ENCODE measurements at regions not wholly inside any gene's neighbourhood (a gene's known extent, or its start where the extent isn't known, plus 50 kb on each side); places are given as distances from the start of the nearest gene placed in this dataset.

DNA sequence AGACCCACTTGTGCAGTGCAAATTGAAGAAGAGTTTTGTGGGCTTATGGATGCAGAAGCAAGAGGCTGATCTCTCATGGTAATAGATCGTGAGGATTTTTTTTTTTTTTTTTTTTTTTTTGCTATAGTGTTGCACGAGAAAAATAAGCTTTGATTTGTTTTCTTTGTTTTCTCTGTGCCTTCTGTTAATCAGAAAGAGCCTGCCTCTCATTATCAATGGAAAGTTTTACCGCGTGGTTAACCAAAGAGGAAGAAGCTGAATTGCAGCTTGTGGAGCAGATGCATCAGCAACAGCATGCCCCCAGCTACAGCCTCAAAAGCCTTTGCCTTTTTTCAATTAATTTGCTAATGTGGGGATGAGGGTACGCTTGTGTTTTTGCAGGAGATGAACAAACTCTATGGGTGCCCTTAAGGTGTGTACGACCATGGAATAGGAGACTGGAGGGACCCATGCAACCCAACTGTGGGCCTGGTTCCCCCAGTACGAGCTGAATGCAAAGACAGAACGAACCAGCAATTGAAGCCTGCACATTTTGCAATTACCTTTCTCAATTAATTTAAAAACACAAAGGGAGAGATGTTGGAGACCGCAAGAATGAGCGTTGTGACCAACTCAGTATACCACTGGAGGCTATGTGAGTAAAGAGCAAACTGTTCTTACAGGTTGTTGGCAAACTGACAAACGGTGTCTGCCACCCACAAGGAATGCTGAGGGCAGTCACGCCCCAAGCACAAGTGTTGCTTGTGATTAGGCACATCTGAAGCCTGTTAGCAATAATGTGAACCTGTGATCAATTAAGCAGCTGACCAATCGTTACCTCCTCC lies 58.6 kb upstream of the SPRY2 start:
- no peak for DNase-seq
- intact Hi-C loops (cut with DNase I) = no loop called here

Data from posterior cingulate gyrus (tissue), 11 donors.